CD4-positive, CD25-positive, alpha-beta regulatory T cell (primary cell): ENCODE measurements at regions not wholly inside any gene's neighbourhood (a gene's known extent, or its start where the extent isn't known, plus 50 kb on each side); places are given as distances from the start of the nearest gene placed in this dataset.
A peak's percentile ranks its signal among the peaks of the same experiment; 100 is the strongest.

Experiments
- ATAC-seq, 2 donors: fragments of 150-1000 bp; cut with Tn5 transposase; one replicate each; pipeline ENCODE4 v1.10.0; 2021; ENCODE audit warnings: low read depth in 2 of 2, moderate number of reproducible peaks in 2 of 2, moderate library complexity in 1 of 2
- DNase-seq, 3 donors: peaks; one replicate each; pipeline versions ENCODE4 v3.0.0 to v3.0.0-alpha.2; 2012 to 2022; ENCODE audit warnings: mixed read lengths in 1 of 3
- H3K27ac ChIP-seq: one replicate; pipeline ENCODE4 v1.7.0; 2013; ENCODE audit warnings: mild to moderate bottlenecking, low read length; ENCODE audit not compliant: insufficient read depth, poor library complexity, severe bottlenecking
- H3K27me3 ChIP-seq: one replicate; pipeline ENCODE4 v1.7.0; 2013; ENCODE audit warnings: low read length; ENCODE audit not compliant: control insufficient read depth, insufficient read depth
- H3K36me3 ChIP-seq: one replicate; pipeline ENCODE4 v1.7.0; 2013; ENCODE audit warnings: mild to moderate bottlenecking, low read length, moderate library complexity; ENCODE audit not compliant: control insufficient read depth, insufficient read depth
- H3K4me1 ChIP-seq: 2 replicates; pipeline ENCODE4 v1.7.0; 2013; ENCODE audit warnings: mild to moderate bottlenecking, low read length; ENCODE audit not compliant: insufficient read depth, control insufficient read depth, poor library complexity, severe bottlenecking
- H3K4me3 ChIP-seq: one replicate; pipeline ENCODE4 v1.7.0; 2013; ENCODE audit warnings: low read depth, mild to moderate bottlenecking, low read length, moderate library complexity
- H3K9me3 ChIP-seq, 2 experiments: 1 replicate in 1 of 2; 2 replicates in 1 of 2; pipeline ENCODE4 v1.7.0; 2013; ENCODE audit warnings: low read length in 2 of 2, mild to moderate bottlenecking in 1 of 2, moderate library complexity in 1 of 2; ENCODE audit not compliant: control insufficient read depth in 2 of 2
- H3K27ac Mint-ChIP-seq, 3 donors: one replicate each; pipeline ENCODE4 v1.8.0; 2020 to 2022; ENCODE audit warnings: mild to moderate bottlenecking in 3 of 3, mixed read lengths in 3 of 3, moderate library complexity in 2 of 3
- H3K27me3 Mint-ChIP-seq: one replicate; pipeline ENCODE4 v1.8.0; 2022; ENCODE audit warnings: mild to moderate bottlenecking, mixed read lengths
- H3K36me3 Mint-ChIP-seq: one replicate; pipeline ENCODE4 v1.8.0; 2020; ENCODE audit warnings: mixed read lengths
- H3K4me1 Mint-ChIP-seq, 4 donors: one replicate each; pipeline ENCODE4 v1.8.0; 2020 to 2022; ENCODE audit warnings: mixed read lengths in 4 of 4, mild to moderate bottlenecking in 1 of 4
- H3K4me3 Mint-ChIP-seq, 4 donors: one replicate each; pipeline ENCODE4 v1.8.0; 2020 to 2022; ENCODE audit warnings: mild to moderate bottlenecking in 4 of 4, mixed read lengths in 4 of 4, moderate library complexity in 3 of 4
- H3K9me3 Mint-ChIP-seq, 7 donors: one replicate each; pipeline ENCODE4 v1.8.0; 2020 to 2022; ENCODE audit warnings: mixed read lengths in 7 of 7, mild to moderate bottlenecking in 3 of 7, moderate library complexity in 2 of 7

- H3K27ac ChIP-seq: no peak overlapping the region
- no peaks in the 10 kb centered on the region for H3K9me3 ChIP-seq
- Mint-ChIP-seq H3K27me3 (no peaks in the 10 kb centered on the region), H3K36me3 (no peaks in the 10 kb centered on the region), H3K9me3 (peaks cover 0 to 3% (median 0%) of the 10 kb centered on the region in 7 donors), H3K4me3 (no peak overlapping the region), H3K27ac (no peak overlapping the region), H3K4me1 (no peaks in the 10 kb centered on the region)
- H3K27me3 ChIP-seq: no peaks in the 10 kb centered on the region
- DNase-seq: peak in 1 of 3 donors; percentile 23
- no peaks in the 10 kb centered on the region for H3K4me1 ChIP-seq
- H3K36me3 ChIP-seq: no peaks in the 10 kb centered on the region
- H3K4me3 ChIP-seq: no peak overlapping the region
- ATAC-seq: no peak
Measured at GRCh38 chr6:167733740-167734661, 92.7 kb upstream of the AFDN start.

GRCh38 chr6:167734662-167735083, 92.0 kb upstream of the AFDN start:
- DNase-seq (peak in 1 of 3 donors; percentile 34), ATAC-seq (no peak)
- Mint-ChIP-seq H3K4me3 (no peak overlapping the region), H3K36me3 (no peaks in the 10 kb centered on the region), H3K27me3 (no peaks in the 10 kb centered on the region), H3K4me1 (no peaks in the 10 kb centered on the region), H3K9me3 (peaks cover 0 to 3% (median 0%) of the 10 kb centered on the region in 7 donors), H3K27ac (no peak overlapping the region)
- H3K36me3 ChIP-seq: no peaks in the 10 kb centered on the region
- H3K4me3 ChIP-seq: no peak overlapping the region
- H3K4me1 ChIP-seq: no peaks in the 10 kb centered on the region
- H3K27ac ChIP-seq: no peak overlapping the region
- no peaks in the 10 kb centered on the region for H3K9me3 ChIP-seq
- H3K27me3 ChIP-seq: no peaks in the 10 kb centered on the region

GRCh38 chr6:167735084-167735950, 91.4 kb upstream of the AFDN start:
- no peaks in the 10 kb centered on the region for H3K36me3 Mint-ChIP-seq
- Histone ChIP-seq H3K36me3 (no peaks in the 10 kb centered on the region), H3K9me3 (no peaks in the 10 kb centered on the region), H3K27me3 (no peaks in the 10 kb centered on the region), H3K4me3 (no peak overlapping the region), H3K27ac (no peak overlapping the region), H3K4me1 (no peaks in the 10 kb centered on the region)
- no peak overlapping the region for H3K27ac Mint-ChIP-seq
- ATAC-seq (no peak), DNase-seq (peak in 1 of 3 donors; percentile 24)
- no peaks in the 10 kb centered on the region for H3K27me3 Mint-ChIP-seq
- H3K4me1 Mint-ChIP-seq: no peaks in the 10 kb centered on the region
- H3K9me3 Mint-ChIP-seq: peaks cover 0 to 3% (median 0%) of the 10 kb centered on the region in 7 donors
- no peak overlapping the region for H3K4me3 Mint-ChIP-seq

- Histone ChIP-seq H3K27ac (no peak overlapping the region), H3K4me3 (no peak overlapping the region), H3K27me3 (no peaks in the 10 kb centered on the region), H3K4me1 (no peaks in the 10 kb centered on the region), H3K9me3 (no peaks in the 10 kb centered on the region), H3K36me3 (no peaks in the 10 kb centered on the region)
- Mint-ChIP-seq H3K27me3 (no peaks in the 10 kb centered on the region), H3K4me3 (no peak overlapping the region), H3K36me3 (no peaks in the 10 kb centered on the region), H3K4me1 (no peaks in the 10 kb centered on the region), H3K9me3 (peaks cover 0 to 3% (median 0%) of the 10 kb centered on the region in 7 donors), H3K27ac (no peak overlapping the region)
- no peak for ATAC-seq
- DNase-seq: peak in 1 of 3 donors; percentile 13
Measured at GRCh38 chr6:167735951-167736288, 90.8 kb upstream of the AFDN start.

GRCh38 chr6:167736486-167737204, 90.1 kb upstream of the AFDN start:
- Histone ChIP-seq H3K27me3 (no peaks in the 10 kb centered on the region), H3K27ac (no peak overlapping the region), H3K9me3 (no peaks in the 10 kb centered on the region), H3K36me3 (no peaks in the 10 kb centered on the region), H3K4me3 (no peak overlapping the region), H3K4me1 (no peaks in the 10 kb centered on the region)
- no peaks in the 10 kb centered on the region for H3K27me3 Mint-ChIP-seq
- ATAC-seq (no peak), DNase-seq (no peak)
- H3K4me3 Mint-ChIP-seq: no peak overlapping the region
- peaks cover 0 to 3% (median 0%) of the 10 kb centered on the region in 7 donors for H3K9me3 Mint-ChIP-seq
- no peak overlapping the region for H3K27ac Mint-ChIP-seq
- no peaks in the 10 kb centered on the region for H3K36me3 Mint-ChIP-seq
- H3K4me1 Mint-ChIP-seq: no peaks in the 10 kb centered on the region

- no peak overlapping the region for H3K27ac ChIP-seq
- H3K36me3 ChIP-seq: no peaks in the 10 kb centered on the region
- ATAC-seq (no peak), DNase-seq (no peak)
- no peak overlapping the region for H3K4me3 Mint-ChIP-seq
- peaks cover 0 to 3% (median 0%) of the 10 kb centered on the region in 7 donors for H3K9me3 Mint-ChIP-seq
- H3K9me3 ChIP-seq: no peaks in the 10 kb centered on the region
- no peak overlapping the region for H3K27ac Mint-ChIP-seq
- H3K27me3 ChIP-seq: no peaks in the 10 kb centered on the region
- H3K27me3 Mint-ChIP-seq: no peaks in the 10 kb centered on the region
- no peak overlapping the region for H3K4me3 ChIP-seq
- no peaks in the 10 kb centered on the region for H3K4me1 Mint-ChIP-seq
- H3K4me1 ChIP-seq: no peaks in the 10 kb centered on the region
- H3K36me3 Mint-ChIP-seq: no peaks in the 10 kb centered on the region
Measured at GRCh38 chr6:167737205-167737830, 89.4 kb upstream of the AFDN start.

- Mint-ChIP-seq H3K36me3 (no peaks in the 10 kb centered on the region), H3K9me3 (no peaks in the 10 kb centered on the region), H3K27ac (no peak overlapping the region), H3K4me3 (no peak overlapping the region), H3K27me3 (no peaks in the 10 kb centered on the region), H3K4me1 (no peaks in the 10 kb centered on the region)
- no peak for ATAC-seq
- Histone ChIP-seq H3K4me1 (no peaks in the 10 kb centered on the region), H3K9me3 (no peaks in the 10 kb centered on the region), H3K27me3 (no peaks in the 10 kb centered on the region), H3K4me3 (no peak overlapping the region), H3K27ac (no peak overlapping the region), H3K36me3 (no peaks in the 10 kb centered on the region)
- no peak for DNase-seq
Measured at GRCh38 chr6:167738386-167738785, 88.3 kb upstream of the AFDN start.
